Hepatocyte (in vitro differentiated cells): ENCODE measurements at regions not wholly inside any gene's neighbourhood (a gene's known extent, or its start where the extent isn't known, plus 50 kb on each side); places are given as distances from the start of the nearest gene placed in this dataset.
"Not testable (repeated sequence)": the region's sequence is repeated elsewhere in the genome, so short reads cannot be mapped to it uniquely, and the experiment has no call there.

Experiments
- EZH2 ChIP-seq: fragments of 200-600 bp; sonication (generic); IDR thresholded peaks from 2 replicates; pipeline ENCODE4 v1.6.1; 2016; ENCODE audit warnings: antibody characterized with exemption, mild to moderate bottlenecking, borderline replicate concordance
- EZH2phosphoT487 ChIP-seq: fragments of 200-600 bp; sonication (generic); IDR thresholded peaks from one replicate; pipeline ENCODE4 v1.6.1; 2018; ENCODE audit warnings: antibody characterized with exemption, mild to moderate bottlenecking, low read depth, moderate library complexity; ENCODE audit not compliant: unreplicated experiment, severe bottlenecking
- TF ChIP-seq, protein P1 (sequence below): fragments of 200-600 bp; sonication (generic); IDR thresholded peaks from 2 replicates; pipeline ENCODE4 v1.5.1; 2016; ENCODE audit warnings: antibody characterized with exemption, mild to moderate bottlenecking; ENCODE audit not compliant: poor library complexity

DNA sequence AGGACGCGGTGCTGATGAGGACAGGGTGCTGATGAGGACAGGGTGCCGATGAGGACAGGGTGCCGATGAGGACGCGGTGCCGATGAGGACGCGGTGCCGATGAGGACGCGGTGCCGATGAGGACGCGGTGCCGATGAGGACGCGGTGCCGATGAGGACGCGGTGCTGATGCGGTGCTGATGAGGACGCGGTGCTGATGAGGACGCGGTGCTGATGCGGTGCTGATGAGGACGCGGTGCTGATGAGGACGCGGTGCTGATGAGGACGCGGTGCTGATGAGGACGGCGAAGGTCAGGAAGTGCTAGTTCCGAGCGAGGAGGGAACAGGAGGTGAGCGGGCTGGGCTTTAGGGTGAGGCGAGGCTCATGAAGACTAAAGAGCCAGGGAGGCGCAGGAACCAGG, 399.9 kb downstream of the SMOC2 start:
- TF ChIP-seq, protein P1, sequence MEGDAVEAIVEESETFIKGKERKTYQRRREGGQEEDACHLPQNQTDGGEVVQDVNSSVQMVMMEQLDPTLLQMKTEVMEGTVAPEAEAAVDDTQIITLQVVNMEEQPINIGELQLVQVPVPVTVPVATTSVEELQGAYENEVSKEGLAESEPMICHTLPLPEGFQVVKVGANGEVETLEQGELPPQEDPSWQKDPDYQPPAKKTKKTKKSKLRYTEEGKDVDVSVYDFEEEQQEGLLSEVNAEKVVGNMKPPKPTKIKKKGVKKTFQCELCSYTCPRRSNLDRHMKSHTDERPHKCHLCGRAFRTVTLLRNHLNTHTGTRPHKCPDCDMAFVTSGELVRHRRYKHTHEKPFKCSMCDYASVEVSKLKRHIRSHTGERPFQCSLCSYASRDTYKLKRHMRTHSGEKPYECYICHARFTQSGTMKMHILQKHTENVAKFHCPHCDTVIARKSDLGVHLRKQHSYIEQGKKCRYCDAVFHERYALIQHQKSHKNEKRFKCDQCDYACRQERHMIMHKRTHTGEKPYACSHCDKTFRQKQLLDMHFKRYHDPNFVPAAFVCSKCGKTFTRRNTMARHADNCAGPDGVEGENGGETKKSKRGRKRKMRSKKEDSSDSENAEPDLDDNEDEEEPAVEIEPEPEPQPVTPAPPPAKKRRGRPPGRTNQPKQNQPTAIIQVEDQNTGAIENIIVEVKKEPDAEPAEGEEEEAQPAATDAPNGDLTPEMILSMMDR, result not testable (repeated sequence)
- TF ChIP-seq EZH2, EZH2phosphoT487: not testable (repeated sequence)
